ENCODE measurements at regions not wholly inside any gene's neighbourhood (a gene's known extent, or its start where the extent isn't known, plus 50 kb on each side); places are given as distances from the start of the nearest gene placed in this dataset.
"Not testable (repeated sequence)": the region's sequence is repeated elsewhere in the genome, so short reads cannot be mapped to it uniquely, and the experiment has no call there.

- not testable (repeated sequence) for H2BK12ac ChIP-seq (ENCODE audit: insufficient read length, low read depth, low read length); H2BK5ac ChIP-seq (ENCODE audit: insufficient read length, low read length); H3K79me1 ChIP-seq (ENCODE audit: insufficient read depth, low read depth, low read length, poor library complexity, severe bottlenecking); H3K9me3 ChIP-seq (ENCODE audit: control insufficient read depth, low read depth, low read length); H3K27ac Mint-ChIP-seq; H3K23ac ChIP-seq (ENCODE audit: insufficient read length, low read depth, low read length); H2AK5ac ChIP-seq (ENCODE audit: insufficient read length, low read length); H3K4ac ChIP-seq (ENCODE audit: low read depth, low read length); H3K4me1 ChIP-seq (ENCODE audit: insufficient read depth, low read length); H3K79me2 ChIP-seq (ENCODE audit: insufficient read depth, low read length); H3K4me3 Mint-ChIP-seq; H2BK120ac ChIP-seq (ENCODE audit: low read depth, low read length, poor library complexity, severe bottlenecking); H3K14ac ChIP-seq (ENCODE audit: insufficient read depth, low read length); H3T11ph ChIP-seq (ENCODE audit: low read length); H3K27me3 ChIP-seq (ENCODE audit: insufficient read depth, low read length); H4K8ac ChIP-seq (replicated peaks; ENCODE audit: insufficient read length, low read depth, low read length); H4K91ac ChIP-seq (ENCODE audit: insufficient read length, low read depth, low read length); H2BK20ac ChIP-seq (ENCODE audit: low read depth, low read length, poor library complexity, severe bottlenecking); H3K56ac ChIP-seq (ENCODE audit: insufficient read length, low read depth, low read length); H3K9ac ChIP-seq (ENCODE audit: extremely low read depth, insufficient read length, low read length); H3K18ac ChIP-seq (ENCODE audit: insufficient read length, low read depth, low read length); H3K27ac ChIP-seq (ENCODE audit: insufficient read length, low read depth, low read length); H3K9me3 Mint-ChIP-seq; H3K4me2 ChIP-seq (ENCODE audit: insufficient read depth, insufficient read length, low read length); H3K23me2 ChIP-seq (ENCODE audit: insufficient read length, low read depth, low read length, poor library complexity, severe bottlenecking); H4K20me1 ChIP-seq (ENCODE audit: control insufficient read depth, insufficient read depth, insufficient read length); H2AFZ ChIP-seq (ENCODE audit: low read length); H3K27me3 Mint-ChIP-seq (ENCODE audit: low read depth); H3K4me1 Mint-ChIP-seq; H4K5ac ChIP-seq (ENCODE audit: insufficient read length, low read depth, low read length); H2BK15ac ChIP-seq (ENCODE audit: low read depth, low read length)
- DNase-seq = peak; percentile 55
- WGBS (ENCODE audit: extremely low coverage, insufficient read length, low lambda C conversion rate) = no CpG with 5 or more reads among the region's 17 CpGs
- peak; percentile 88 for TF ChIP-seq CTCF (conservative IDR thresholded peaks at IDR 0.05)
- H3K36me3 Mint-ChIP-seq (ENCODE audit: insufficient read depth in 1 of 3, low read depth in 3 of 3) = peaks cover 13 to 28% (median 14%) of the 10 kb centered on the region in 3 experiments; a peak in 5 of 7 replicates
Measured at GRCh38 chr3:198167339-198168039, 207.5 kb downstream of the LMLN start.

GRCh38 chr3:198170781-198171180, 210.8 kb downstream of the LMLN start:
- not testable (repeated sequence) for H2AK5ac ChIP-seq (ENCODE audit: insufficient read length, low read length); H3K79me1 ChIP-seq (ENCODE audit: insufficient read depth, low read depth, low read length, poor library complexity, severe bottlenecking); H2BK120ac ChIP-seq (ENCODE audit: low read depth, low read length, poor library complexity, severe bottlenecking); DNase-seq; H3K4me2 ChIP-seq (ENCODE audit: insufficient read depth, insufficient read length, low read length); H2AFZ ChIP-seq (ENCODE audit: low read length); H3K4me1 Mint-ChIP-seq; H3K9me3 Mint-ChIP-seq; H4K8ac ChIP-seq (replicated peaks; ENCODE audit: insufficient read length, low read depth, low read length); H4K20me1 ChIP-seq (ENCODE audit: control insufficient read depth, insufficient read depth, insufficient read length); H3K9me3 ChIP-seq (ENCODE audit: control insufficient read depth, low read depth, low read length); H3K9ac ChIP-seq (ENCODE audit: extremely low read depth, insufficient read length, low read length); H3K23me2 ChIP-seq (ENCODE audit: insufficient read length, low read depth, low read length, poor library complexity, severe bottlenecking); H3K18ac ChIP-seq (ENCODE audit: insufficient read length, low read depth, low read length); H3K27me3 ChIP-seq (ENCODE audit: insufficient read depth, low read length); H2BK12ac ChIP-seq (ENCODE audit: insufficient read length, low read depth, low read length); H3K4me3 Mint-ChIP-seq; H2BK15ac ChIP-seq (ENCODE audit: low read depth, low read length); H3K56ac ChIP-seq (ENCODE audit: insufficient read length, low read depth, low read length); H3K23ac ChIP-seq (ENCODE audit: insufficient read length, low read depth, low read length); H3K27ac ChIP-seq (ENCODE audit: insufficient read length, low read depth, low read length); H3K79me2 ChIP-seq (ENCODE audit: insufficient read depth, low read length); H3K4me1 ChIP-seq (ENCODE audit: insufficient read depth, low read length); H3K14ac ChIP-seq (ENCODE audit: insufficient read depth, low read length); H4K91ac ChIP-seq (ENCODE audit: insufficient read length, low read depth, low read length); H2BK5ac ChIP-seq (ENCODE audit: insufficient read length, low read length); H3K27ac Mint-ChIP-seq; H4K5ac ChIP-seq (ENCODE audit: insufficient read length, low read depth, low read length); H3K4ac ChIP-seq (ENCODE audit: low read depth, low read length); H3K27me3 Mint-ChIP-seq (ENCODE audit: low read depth); H2BK20ac ChIP-seq (ENCODE audit: low read depth, low read length, poor library complexity, severe bottlenecking); H3T11ph ChIP-seq (ENCODE audit: low read length)
- peaks cover 13 to 28% (median 14%) of the 10 kb centered on the region in 3 experiments; a peak in 5 of 7 replicates for H3K36me3 Mint-ChIP-seq (ENCODE audit: insufficient read depth in 1 of 3, low read depth in 3 of 3)
- no CpG with 5 or more reads among the region's 1 CpG for WGBS (ENCODE audit: extremely low coverage, insufficient read length, low lambda C conversion rate)
